OCI-LY7 (cell line): ENCODE measurements at regions not wholly inside any gene's neighbourhood (a gene's known extent, or its start where the extent isn't known, plus 50 kb on each side); places are given as distances from the start of the nearest gene placed in this dataset.
"Not testable (repeated sequence)": the region's sequence is repeated elsewhere in the genome, so short reads cannot be mapped to it uniquely, and the experiment has no call there.

Source experiments
- BruUV-seq: library from RNA; stranded (reverse); fragments of 400-500 nt; replicated peaks from 2 replicates; lab custom pipeline; 2021; lab: Mats Ljungman, UMichigan
- CTCF ChIA-PET: fragments of 300-600 bp; sonication (Branson Sonifier 250); formaldehyde crosslinking; loops from one replicate; lab custom pipeline; 2022; ENCODE audit warnings: antibody characterized with exemption; ENCODE audit not compliant: unreplicated experiment; lab: Charles Lee
- POLR2A ChIA-PET: fragments of 300-600 bp; sonication (Branson Sonifier 250); formaldehyde crosslinking; loops from one replicate; lab custom pipeline; 2022; ENCODE audit warnings: antibody characterized with exemption; lab: Charles Lee
- DNase-seq: peaks from one replicate; pipeline ENCODE4 v3.0.0-alpha.2; 2015; ENCODE audit warnings: low spot score
- H2AFZ ChIP-seq: fragments of 200-600 bp; sonication (generic), shearing (Covaris generic); 2 replicates; pipeline ENCODE4 v1.6.1; 2014; ENCODE audit warnings: mild to moderate bottlenecking, antibody characterized with exemption, low read length, moderate library complexity
- H3K27ac ChIP-seq: fragments of 200-600 bp; sonication (generic); 2 replicates; pipeline ENCODE4 v1.5.1; 2014; ENCODE audit warnings: mixed run types, low read depth, mild to moderate bottlenecking, moderate library complexity, low read length, inconsistent platforms; ENCODE audit not compliant: poor library complexity, severe bottlenecking
- H3K36me3 ChIP-seq: fragments of 200-600 bp; sonication (generic); 2 replicates; pipeline ENCODE4 v1.6.1; 2014; ENCODE audit warnings: mild to moderate bottlenecking, antibody characterized with exemption, low read length, moderate library complexity, mixed read lengths; ENCODE audit not compliant: insufficient read depth
- H3K4me1 ChIP-seq: fragments of 200-600 bp; sonication (generic); 2 replicates; pipeline ENCODE4 v1.5.1; 2014; ENCODE audit warnings: mild to moderate bottlenecking, low read length; ENCODE audit not compliant: insufficient read depth, poor library complexity, severe bottlenecking
- H3K4me2 ChIP-seq: fragments of 200-600 bp; sonication (generic); 2 replicates; pipeline ENCODE4 v1.6.1; 2014; ENCODE audit warnings: mild to moderate bottlenecking, low read length
- H3K4me3 ChIP-seq: fragments of 200-600 bp; sonication (generic); 2 replicates; pipeline ENCODE4 v1.5.1; 2014; ENCODE audit warnings: mild to moderate bottlenecking, low read depth, low read length; ENCODE audit not compliant: poor library complexity, severe bottlenecking
- H3K79me2 ChIP-seq: fragments of 200-600 bp; sonication (generic); 2 replicates; pipeline ENCODE4 v1.6.1; 2016; ENCODE audit warnings: low read depth, mild to moderate bottlenecking, low read length, moderate library complexity, mixed read lengths; ENCODE audit not compliant: insufficient read depth
- H3K9me2 ChIP-seq: fragments of 200-600 bp; sonication (generic); 2 replicates; pipeline ENCODE4 v1.6.1; 2016; ENCODE audit warnings: mild to moderate bottlenecking, low read length, mixed read lengths; ENCODE audit not compliant: insufficient read depth
- H3K9me3 ChIP-seq: fragments of 200-600 bp; sonication (generic); 2 replicates; pipeline ENCODE4 v1.6.1; 2014; ENCODE audit warnings: mild to moderate bottlenecking, mixed run types, low read length, mixed read lengths
- H4K20me1 ChIP-seq: fragments of 200-600 bp; sonication (generic); 2 replicates; pipeline ENCODE4 v1.6.1; 2014; ENCODE audit warnings: mild to moderate bottlenecking, antibody characterized with exemption, low read length, moderate library complexity, mixed read lengths; ENCODE audit not compliant: insufficient read depth
- EZH2phosphoT487 ChIP-seq: fragments of 200-600 bp; sonication (generic); IDR thresholded peaks from 2 replicates; pipeline ENCODE4 v1.6.1; 2018; ENCODE audit warnings: low read depth, borderline replicate concordance, mild to moderate bottlenecking, mixed run types, antibody characterized with exemption, low read length, moderate library complexity, mixed read lengths
- intact Hi-C: fragments of 100-400 bp; cut with micrococcal nuclease; formaldehyde crosslinking; loops from one replicate; pipeline ENCODE4 v1.10.0; 2022; ENCODE audit not compliant: unreplicated experiment
- TF ChIP-seq, protein P1 (sequence below): fragments of 200-600 bp; sonication (generic); conservative IDR thresholded peaks from 2 replicates; pipeline ENCODE4 v1.5.1; 2014; ENCODE audit warnings: mild to moderate bottlenecking, antibody characterized with exemption, low read length, moderate library complexity, mixed read lengths

DNA sequence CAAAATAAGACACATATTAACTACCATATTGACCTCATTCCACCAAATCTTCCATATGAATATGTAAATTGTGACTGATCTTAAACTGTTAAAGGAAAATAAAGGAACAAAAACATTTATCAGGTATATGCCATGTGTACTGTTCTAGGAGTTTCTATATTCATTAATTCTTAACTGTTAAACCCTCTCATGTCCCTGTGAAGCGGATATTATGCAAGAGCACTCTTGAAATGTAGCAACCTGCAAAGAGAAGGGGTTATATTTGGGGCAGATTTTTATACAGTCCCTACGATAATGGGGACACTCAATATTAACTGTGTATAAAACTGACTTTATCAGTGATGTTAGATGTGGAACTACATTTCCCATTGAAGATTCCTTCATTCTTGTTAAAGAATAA, 184.9 kb upstream of the OR13F1 start:
- CTCF ChIA-PET, result no interaction called here

GRCh38 chr9:104319685-104320084, 184.4 kb upstream of the OR13F1 start:
- Histone ChIP-seq H3K9me3 (no peaks in the 10 kb centered on the region), H3K36me3 (no peaks in the 10 kb centered on the region), H3K9me2 (no peaks in the 10 kb centered on the region), H3K79me2 (no peaks in the 10 kb centered on the region), H2AFZ (no peak overlapping the region), H3K4me3 (no peak overlapping the region), H3K27ac (no peak overlapping the region), H3K4me1 (no peaks in the 10 kb centered on the region), H4K20me1 (no peaks in the 10 kb centered on the region), H3K4me2 (no peak overlapping the region)
- ChIA-PET POLR2A (no interaction called here), CTCF (no interaction called here)
- DNase-seq, result no peak
- TF ChIP-seq, protein P1, sequence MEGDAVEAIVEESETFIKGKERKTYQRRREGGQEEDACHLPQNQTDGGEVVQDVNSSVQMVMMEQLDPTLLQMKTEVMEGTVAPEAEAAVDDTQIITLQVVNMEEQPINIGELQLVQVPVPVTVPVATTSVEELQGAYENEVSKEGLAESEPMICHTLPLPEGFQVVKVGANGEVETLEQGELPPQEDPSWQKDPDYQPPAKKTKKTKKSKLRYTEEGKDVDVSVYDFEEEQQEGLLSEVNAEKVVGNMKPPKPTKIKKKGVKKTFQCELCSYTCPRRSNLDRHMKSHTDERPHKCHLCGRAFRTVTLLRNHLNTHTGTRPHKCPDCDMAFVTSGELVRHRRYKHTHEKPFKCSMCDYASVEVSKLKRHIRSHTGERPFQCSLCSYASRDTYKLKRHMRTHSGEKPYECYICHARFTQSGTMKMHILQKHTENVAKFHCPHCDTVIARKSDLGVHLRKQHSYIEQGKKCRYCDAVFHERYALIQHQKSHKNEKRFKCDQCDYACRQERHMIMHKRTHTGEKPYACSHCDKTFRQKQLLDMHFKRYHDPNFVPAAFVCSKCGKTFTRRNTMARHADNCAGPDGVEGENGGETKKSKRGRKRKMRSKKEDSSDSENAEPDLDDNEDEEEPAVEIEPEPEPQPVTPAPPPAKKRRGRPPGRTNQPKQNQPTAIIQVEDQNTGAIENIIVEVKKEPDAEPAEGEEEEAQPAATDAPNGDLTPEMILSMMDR, result no peak
- TF ChIP-seq EZH2phosphoT487, result no peak
- BruUV-seq, result no TSS peak
- intact Hi-C loops, result no loop called here

More for the DNA sequence above, 184.9 kb upstream of the OR13F1 start:
- POLR2A ChIA-PET, result no interaction called here
- Histone ChIP-seq H2AFZ (no peak overlapping the region), H3K4me1 (no peaks in the 10 kb centered on the region), H3K4me2 (no peak overlapping the region), H3K4me3 (no peak overlapping the region), H3K9me2 (no peaks in the 10 kb centered on the region), H3K79me2 (no peaks in the 10 kb centered on the region), H3K36me3 (no peaks in the 10 kb centered on the region), H3K9me3 (no peaks in the 10 kb centered on the region), H4K20me1 (no peaks in the 10 kb centered on the region), H3K27ac (no peak overlapping the region)
- no peak for TF ChIP-seq EZH2phosphoT487
- TF ChIP-seq, protein P1, result no peak
- BruUV-seq, result no TSS peak
- no peak for DNase-seq
- intact Hi-C loops, result no loop called here

- intact Hi-C loops, result no loop called here
- Histone ChIP-seq H2AFZ (no peak overlapping the region), H3K9me3 (no peaks in the 10 kb centered on the region), H3K4me3 (no peak overlapping the region), H4K20me1 (no peaks in the 10 kb centered on the region), H3K9me2 (no peaks in the 10 kb centered on the region), H3K36me3 (no peaks in the 10 kb centered on the region), H3K4me2 (no peak overlapping the region), H3K27ac (no peak overlapping the region), H3K79me2 (no peaks in the 10 kb centered on the region), H3K4me1 (no peaks in the 10 kb centered on the region)
- BruUV-seq, result no TSS peak
- no peak for DNase-seq
- POLR2A ChIA-PET, result interaction anchor here (0.6 kb wide), 1 partner anchor 28 kb away, joined by 4 read pairs; no protein-coding TSS in a partner anchor
- CTCF ChIA-PET, result no interaction called here
- TF ChIP-seq, protein P1, result no peak
- no peak for TF ChIP-seq EZH2phosphoT487
These were observed 181.5 kb upstream of the OR13F1 start for GRCh38 chr9:104322596-104322995.

DNA sequence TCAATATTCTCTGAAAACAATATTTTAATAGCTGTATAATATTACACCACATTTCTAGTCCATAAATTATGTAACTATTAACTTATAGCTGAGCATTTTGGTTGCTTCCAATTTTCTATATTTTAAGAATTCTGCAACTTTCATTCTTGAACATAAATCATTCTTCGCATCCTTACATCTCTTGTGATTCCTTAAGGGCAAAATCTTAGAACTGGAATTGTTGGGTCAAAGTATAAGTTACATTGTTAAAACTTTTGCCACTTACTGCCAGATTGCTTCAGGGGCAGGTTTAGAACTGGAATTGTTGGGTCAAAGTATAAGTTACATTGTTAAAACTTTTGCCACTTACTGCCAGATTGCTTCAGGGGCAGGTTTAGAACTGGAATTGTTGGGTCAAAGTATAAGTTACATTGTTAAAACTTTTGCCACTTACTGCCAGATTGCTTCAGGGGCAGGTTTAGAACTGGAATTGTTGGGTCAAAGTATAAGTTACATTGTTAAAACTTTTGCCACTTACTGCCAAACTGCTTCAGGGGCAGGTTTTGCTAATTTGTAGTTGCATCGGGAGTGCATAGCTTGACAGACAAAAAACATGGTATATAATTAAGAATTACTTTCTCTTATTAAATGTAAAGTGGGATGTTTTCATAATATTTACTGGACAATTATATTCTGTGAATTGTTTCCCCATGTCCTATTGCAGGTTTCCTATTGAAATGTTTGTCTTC, 179.9 kb upstream of the OR13F1 start:
- H3K4me3 ChIP-seq, H3K27ac ChIP-seq, H3K4me2 ChIP-seq, DNase-seq, H3K9me2 ChIP-seq, H2AFZ ChIP-seq, H3K36me3 ChIP-seq, BruUV-seq, intact Hi-C loops, H3K9me3 ChIP-seq, H3K79me2 ChIP-seq, H3K4me1 ChIP-seq, H4K20me1 ChIP-seq, CTCF ChIA-PET: not testable (repeated sequence)
- POLR2A ChIA-PET, result interaction anchor here (0.6 kb wide), 1 partner anchor 1394 kb away, joined by 3 read pairs; no protein-coding TSS in a partner anchor
